ENCODE measurements at regions not wholly inside any gene's neighbourhood (a gene's known extent, or its start where the extent isn't known, plus 50 kb on each side); places are given as distances from the start of the nearest gene placed in this dataset.

GRCh38 chr9:89786655-89787054 is 181.8 kb downstream of the GADD45G start:
- Mint-ChIP-seq H3K4me1 (ENCODE audit: low read depth in 2 of 2) (no peaks in the 10 kb centered on the region), H3K36me3 (ENCODE audit: insufficient read depth) (no peaks in the 10 kb centered on the region), H3K9me3 (no peaks in the 10 kb centered on the region), H3K27ac (no peak overlapping the region), H3K4me3 (no peak overlapping the region), H3K27me3 (peaks cover 12 to 21% of the 10 kb centered on the region in 2 donors)
- DNase-seq (no peak), ATAC-seq (replicated peaks) (no peak)

- Mint-ChIP-seq H3K36me3 (ENCODE audit: insufficient read depth) (no peaks in the 10 kb centered on the region), H3K9me3 (no peaks in the 10 kb centered on the region), H3K27ac (no peak overlapping the region), H3K4me1 (ENCODE audit: low read depth in 2 of 2) (no peaks in the 10 kb centered on the region), H3K4me3 (no peak overlapping the region), H3K27me3 (peaks cover 12 to 15% of the 10 kb centered on the region in 2 donors)
- ATAC-seq (replicated peaks) (no peak), DNase-seq (no peak)
These were observed 182.8 kb downstream of the GADD45G start for GRCh38 chr9:89787595-89787994.

GRCh38 chr9:89788434-89788833 is 183.6 kb downstream of the GADD45G start:
- DNase-seq (no peak), ATAC-seq (replicated peaks) (no peak)
- no peak overlapping the region for H3K27ac Mint-ChIP-seq
- no peak overlapping the region for H3K4me3 Mint-ChIP-seq
- H3K36me3 Mint-ChIP-seq (ENCODE audit: insufficient read depth) = no peaks in the 10 kb centered on the region
- no peaks in the 10 kb centered on the region for H3K4me1 Mint-ChIP-seq (ENCODE audit: low read depth in 2 of 2)
- no peaks in the 10 kb centered on the region for H3K9me3 Mint-ChIP-seq
- H3K27me3 Mint-ChIP-seq = peaks cover 12 to 17% of the 10 kb centered on the region in 2 donors

GRCh38 chr9:89789922-89790510 is 185.2 kb downstream of the GADD45G start:
- no peaks in the 10 kb centered on the region for H3K4me1 Mint-ChIP-seq (ENCODE audit: low read depth in 2 of 2)
- H3K27ac Mint-ChIP-seq = no peak overlapping the region
- H3K4me3 Mint-ChIP-seq = no peak overlapping the region
- ATAC-seq (replicated peaks) (no peak), DNase-seq (no peak)
- H3K27me3 Mint-ChIP-seq = peaks cover 12 to 17% of the 10 kb centered on the region in 2 donors
- no peaks in the 10 kb centered on the region for H3K36me3 Mint-ChIP-seq (ENCODE audit: insufficient read depth)
- H3K9me3 Mint-ChIP-seq = no peaks in the 10 kb centered on the region

- Mint-ChIP-seq H3K27me3 (peaks cover 8 to 17% of the 10 kb centered on the region in 2 donors), H3K27ac (no peak overlapping the region), H3K4me3 (no peak overlapping the region), H3K9me3 (no peaks in the 10 kb centered on the region), H3K4me1 (ENCODE audit: low read depth in 2 of 2) (no peaks in the 10 kb centered on the region), H3K36me3 (ENCODE audit: insufficient read depth) (no peaks in the 10 kb centered on the region)
- ATAC-seq (replicated peaks) = no peak
- DNase-seq = no peak
These were observed 185.8 kb downstream of the GADD45G start for GRCh38 chr9:89790542-89791109.

GRCh38 chr9:89791754-89792153 is 186.9 kb downstream of the GADD45G start:
- ATAC-seq (replicated peaks) (no peak), DNase-seq (no peak)
- no peak overlapping the region for H3K27ac Mint-ChIP-seq
- H3K9me3 Mint-ChIP-seq = no peaks in the 10 kb centered on the region
- H3K36me3 Mint-ChIP-seq (ENCODE audit: insufficient read depth) = no peaks in the 10 kb centered on the region
- peaks cover 0 to 8% of the 10 kb centered on the region in 2 donors for H3K27me3 Mint-ChIP-seq
- no peaks in the 10 kb centered on the region for H3K4me1 Mint-ChIP-seq (ENCODE audit: low read depth in 2 of 2)
- no peak overlapping the region for H3K4me3 Mint-ChIP-seq

GRCh38 chr9:89792189-89793123 is 187.6 kb downstream of the GADD45G start:
- ATAC-seq (replicated peaks) (no peak), DNase-seq (no peak)
- no peaks in the 10 kb centered on the region for H3K36me3 Mint-ChIP-seq (ENCODE audit: insufficient read depth)
- peaks cover 0 to 15% of the 10 kb centered on the region in 2 donors for H3K27me3 Mint-ChIP-seq
- no peak overlapping the region for H3K4me3 Mint-ChIP-seq
- no peaks in the 10 kb centered on the region for H3K4me1 Mint-ChIP-seq (ENCODE audit: low read depth in 2 of 2)
- no peak overlapping the region for H3K27ac Mint-ChIP-seq
- no peaks in the 10 kb centered on the region for H3K9me3 Mint-ChIP-seq

GRCh38 chr9:89793124-89793495 is 188.3 kb downstream of the GADD45G start:
- Mint-ChIP-seq H3K27ac (no peak overlapping the region), H3K36me3 (ENCODE audit: insufficient read depth) (no peaks in the 10 kb centered on the region), H3K4me3 (no peak overlapping the region), H3K27me3 (peaks cover 0 to 16% of the 10 kb centered on the region in 2 donors), H3K9me3 (no peaks in the 10 kb centered on the region), H3K4me1 (ENCODE audit: low read depth in 2 of 2) (no peaks in the 10 kb centered on the region)
- ATAC-seq (replicated peaks) = no peak
- no peak for DNase-seq

GRCh38 chr9:89793551-89793950 is 188.7 kb downstream of the GADD45G start:
- DNase-seq = no peak
- no peaks in the 10 kb centered on the region for H3K4me1 Mint-ChIP-seq (ENCODE audit: low read depth in 2 of 2)
- no peaks in the 10 kb centered on the region for H3K9me3 Mint-ChIP-seq
- H3K27me3 Mint-ChIP-seq = peaks cover 0 to 20% of the 10 kb centered on the region in 2 donors
- H3K4me3 Mint-ChIP-seq = no peak overlapping the region
- H3K27ac Mint-ChIP-seq = no peak overlapping the region
- no peaks in the 10 kb centered on the region for H3K36me3 Mint-ChIP-seq (ENCODE audit: insufficient read depth)
- no peak for ATAC-seq (replicated peaks)

GRCh38 chr9:89794918-89795317 is 190.1 kb downstream of the GADD45G start:
- no peak for DNase-seq
- Mint-ChIP-seq H3K27me3 (peaks cover 0 to 30% of the 10 kb centered on the region in 2 donors), H3K36me3 (ENCODE audit: insufficient read depth) (no peaks in the 10 kb centered on the region), H3K9me3 (no peaks in the 10 kb centered on the region), H3K4me1 (ENCODE audit: low read depth in 2 of 2) (no peaks in the 10 kb centered on the region), H3K27ac (no peak overlapping the region), H3K4me3 (no peak overlapping the region)
- no peak for ATAC-seq (replicated peaks)

GRCh38 chr9:89795538-89796195 is 190.9 kb downstream of the GADD45G start:
- H3K4me1 Mint-ChIP-seq (ENCODE audit: low read depth in 2 of 2) = no peaks in the 10 kb centered on the region
- DNase-seq (no peak), ATAC-seq (replicated peaks) (no peak)
- H3K36me3 Mint-ChIP-seq (ENCODE audit: insufficient read depth) = no peaks in the 10 kb centered on the region
- no peak overlapping the region for H3K4me3 Mint-ChIP-seq
- H3K27me3 Mint-ChIP-seq = peaks cover 0 to 30% of the 10 kb centered on the region in 2 donors
- H3K9me3 Mint-ChIP-seq = no peaks in the 10 kb centered on the region
- H3K27ac Mint-ChIP-seq = no peak overlapping the region

- Mint-ChIP-seq H3K4me1 (ENCODE audit: low read depth in 2 of 2) (no peaks in the 10 kb centered on the region), H3K36me3 (ENCODE audit: insufficient read depth) (no peaks in the 10 kb centered on the region), H3K4me3 (no peak overlapping the region), H3K27me3 (peaks cover 2 to 33% of the 10 kb centered on the region in 2 donors), H3K27ac (no peak overlapping the region), H3K9me3 (no peaks in the 10 kb centered on the region)
- DNase-seq (no peak), ATAC-seq (replicated peaks) (no peak)
These were observed 191.8 kb downstream of the GADD45G start for GRCh38 chr9:89796606-89797005.

GRCh38 chr9:89797255-89797654 is 192.4 kb downstream of the GADD45G start:
- H3K27me3 Mint-ChIP-seq = peaks cover 8 to 39% of the 10 kb centered on the region in 2 donors
- DNase-seq = no peak
- H3K4me3 Mint-ChIP-seq = no peak overlapping the region
- ATAC-seq (replicated peaks) = no peak
- no peaks in the 10 kb centered on the region for H3K9me3 Mint-ChIP-seq
- H3K27ac Mint-ChIP-seq = no peak overlapping the region
- no peaks in the 10 kb centered on the region for H3K36me3 Mint-ChIP-seq (ENCODE audit: insufficient read depth)
- H3K4me1 Mint-ChIP-seq (ENCODE audit: low read depth in 2 of 2) = no peaks in the 10 kb centered on the region
